Cardiac fibroblast (primary cell): ENCODE measurements at regions not wholly inside any gene's neighbourhood (a gene's known extent, or its start where the extent isn't known, plus 50 kb on each side); places are given as distances from the start of the nearest gene placed in this dataset.
A peak's percentile ranks its signal among the peaks of the same experiment; 100 is the strongest.

Experiments
- DNase-seq, 2 donors: peaks; one replicate each; pipeline versions ENCODE4 v3.0.0 to v3.0.0-alpha.2; 2010; ENCODE audit warnings: low read depth in 2 of 2
- H3K4me3 ChIP-seq, 2 donors: replicated peaks in 1 of 2; 1 replicate in 1 of 2; 2 replicates in 1 of 2; pipeline ENCODE4 v1.5.1; 2011; ENCODE audit warnings: low read depth in 2 of 2, low read length in 2 of 2, mild to moderate bottlenecking in 2 of 2, moderate library complexity in 1 of 2
- TF ChIP-seq, protein P1 (sequence below): IDR thresholded peaks from one replicate; pipeline ENCODE4 v1.5.1; 2011; ENCODE audit warnings: low read depth, mild to moderate bottlenecking, low read length, inconsistent platforms

DNA sequence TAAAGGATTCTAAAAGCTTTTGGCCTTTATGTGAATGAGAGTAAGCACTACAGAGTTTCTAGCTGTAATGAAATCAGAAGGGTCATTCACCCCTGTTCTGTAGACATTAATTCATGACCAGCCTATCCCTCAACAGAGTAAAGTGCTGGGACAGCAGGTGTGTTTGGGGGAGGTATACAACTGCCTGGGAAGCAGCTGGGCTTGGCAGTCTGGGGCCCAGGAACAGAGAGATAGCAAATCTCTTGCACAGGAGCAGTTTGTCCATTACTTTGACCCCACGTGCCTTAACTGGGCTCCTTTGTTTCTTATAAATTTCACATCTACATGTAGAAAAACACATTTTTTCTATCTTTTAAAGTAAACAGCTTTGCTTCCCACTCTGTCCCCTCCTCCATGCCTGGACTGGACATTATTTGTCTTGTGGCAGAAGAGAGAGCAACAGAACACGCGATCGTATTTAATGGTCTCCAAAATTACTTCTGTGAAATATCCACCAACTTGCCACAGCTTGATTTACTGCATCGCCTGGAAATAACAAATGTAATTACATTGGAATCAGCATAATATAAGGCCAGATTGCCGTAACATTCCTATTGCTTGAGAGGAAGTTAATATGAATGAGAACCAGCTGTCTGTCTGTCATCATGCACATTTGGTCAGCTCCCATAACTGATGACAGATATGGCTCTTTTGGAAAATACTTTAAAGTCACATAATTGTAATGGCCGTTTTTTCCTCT lies 263.8 kb downstream of the RBM43 start:
- TF ChIP-seq, protein P1, sequence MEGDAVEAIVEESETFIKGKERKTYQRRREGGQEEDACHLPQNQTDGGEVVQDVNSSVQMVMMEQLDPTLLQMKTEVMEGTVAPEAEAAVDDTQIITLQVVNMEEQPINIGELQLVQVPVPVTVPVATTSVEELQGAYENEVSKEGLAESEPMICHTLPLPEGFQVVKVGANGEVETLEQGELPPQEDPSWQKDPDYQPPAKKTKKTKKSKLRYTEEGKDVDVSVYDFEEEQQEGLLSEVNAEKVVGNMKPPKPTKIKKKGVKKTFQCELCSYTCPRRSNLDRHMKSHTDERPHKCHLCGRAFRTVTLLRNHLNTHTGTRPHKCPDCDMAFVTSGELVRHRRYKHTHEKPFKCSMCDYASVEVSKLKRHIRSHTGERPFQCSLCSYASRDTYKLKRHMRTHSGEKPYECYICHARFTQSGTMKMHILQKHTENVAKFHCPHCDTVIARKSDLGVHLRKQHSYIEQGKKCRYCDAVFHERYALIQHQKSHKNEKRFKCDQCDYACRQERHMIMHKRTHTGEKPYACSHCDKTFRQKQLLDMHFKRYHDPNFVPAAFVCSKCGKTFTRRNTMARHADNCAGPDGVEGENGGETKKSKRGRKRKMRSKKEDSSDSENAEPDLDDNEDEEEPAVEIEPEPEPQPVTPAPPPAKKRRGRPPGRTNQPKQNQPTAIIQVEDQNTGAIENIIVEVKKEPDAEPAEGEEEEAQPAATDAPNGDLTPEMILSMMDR, result no peak
- no peak overlapping the region for H3K4me3 ChIP-seq
- no peak for DNase-seq

DNA sequence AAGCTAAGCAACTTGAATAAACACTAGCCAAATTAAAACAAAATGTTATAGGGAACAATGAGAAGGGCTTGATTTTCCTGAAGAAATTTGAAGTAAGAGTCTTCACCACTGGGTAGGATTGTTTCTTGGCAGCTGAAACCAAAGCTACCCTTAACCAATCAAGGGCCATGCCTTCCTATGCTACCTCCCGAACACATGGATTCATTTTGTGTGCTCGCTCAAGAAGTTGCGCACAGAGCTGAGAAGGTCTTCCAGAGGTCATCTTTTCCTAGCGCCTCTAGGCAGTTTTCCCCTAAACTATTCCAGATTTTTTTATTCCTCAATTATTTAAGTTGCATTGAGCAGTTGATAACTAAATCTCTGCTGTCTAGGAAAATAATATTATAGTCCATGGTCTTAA lies 264.6 kb downstream of the RBM43 start:
- no peak overlapping the region for H3K4me3 ChIP-seq
- TF ChIP-seq, protein P1, result no peak
- no peak for DNase-seq

DNA sequence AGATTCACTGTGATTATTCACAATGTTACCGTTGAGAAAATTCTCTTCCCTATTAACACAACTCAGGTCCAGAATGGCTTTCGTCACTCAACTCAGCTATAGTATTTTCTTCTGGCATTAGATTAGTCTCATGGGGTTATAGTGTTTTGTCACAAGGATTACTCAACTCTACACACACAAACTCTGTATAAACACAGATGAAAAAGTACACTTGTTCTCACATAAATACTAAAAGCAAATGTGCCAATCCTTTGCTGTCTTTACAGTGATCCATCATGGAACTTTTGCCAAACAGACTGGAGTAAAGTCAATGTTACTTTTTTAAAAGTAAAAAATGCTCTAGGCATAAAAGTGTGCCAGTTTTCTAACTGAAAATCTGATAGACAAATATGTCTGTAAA lies 267.6 kb downstream of the RBM43 start:
- TF ChIP-seq, protein P1, result no peak
- peak; percentile 89 to 91 for DNase-seq
- H3K4me3 ChIP-seq, result no peak overlapping the region

DNA sequence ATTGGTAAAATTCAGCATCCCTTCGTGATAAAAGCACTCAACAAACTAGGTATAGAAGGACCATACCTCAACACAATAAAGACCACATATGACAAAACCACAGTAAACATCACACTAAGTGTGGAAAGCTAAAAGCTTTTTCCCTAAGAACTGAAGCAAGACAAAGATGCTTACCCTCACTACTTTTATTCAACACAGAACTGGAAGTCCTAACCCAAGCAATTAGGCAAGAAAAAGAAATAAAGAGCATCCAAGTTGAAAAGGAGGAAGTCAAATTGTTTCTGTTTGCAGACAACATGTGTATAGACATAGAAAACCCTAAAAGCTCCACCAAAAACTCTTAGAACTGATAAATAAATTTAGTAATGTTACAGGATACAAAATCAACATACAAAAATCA lies 271.7 kb downstream of the RBM43 start:
- H3K4me3 ChIP-seq, result no peak overlapping the region
- no peak for DNase-seq
- TF ChIP-seq, protein P1, result no peak

DNA sequence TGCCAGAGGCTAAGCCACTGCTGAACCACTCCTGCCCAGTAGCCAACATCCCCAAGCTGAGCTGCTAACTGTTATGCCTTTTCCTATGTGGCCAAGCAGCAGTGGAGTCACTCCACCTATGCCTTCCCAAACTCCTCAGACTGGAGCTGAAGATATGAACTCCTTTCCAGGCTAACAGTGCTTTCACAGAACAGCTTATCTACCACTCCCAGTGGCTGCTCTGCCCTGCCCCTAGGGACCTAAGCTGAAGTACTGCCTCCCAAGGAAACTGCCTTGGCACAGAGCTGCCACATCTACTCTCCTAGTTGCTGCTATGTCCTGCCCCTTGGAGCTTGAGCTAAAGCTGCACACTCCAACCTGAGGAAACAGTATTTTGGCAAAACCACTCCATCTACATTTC lies 275.9 kb downstream of the RBM43 start:
- DNase-seq, result no peak
- TF ChIP-seq, protein P1, result no peak
- H3K4me3 ChIP-seq, result no peak overlapping the region

DNA sequence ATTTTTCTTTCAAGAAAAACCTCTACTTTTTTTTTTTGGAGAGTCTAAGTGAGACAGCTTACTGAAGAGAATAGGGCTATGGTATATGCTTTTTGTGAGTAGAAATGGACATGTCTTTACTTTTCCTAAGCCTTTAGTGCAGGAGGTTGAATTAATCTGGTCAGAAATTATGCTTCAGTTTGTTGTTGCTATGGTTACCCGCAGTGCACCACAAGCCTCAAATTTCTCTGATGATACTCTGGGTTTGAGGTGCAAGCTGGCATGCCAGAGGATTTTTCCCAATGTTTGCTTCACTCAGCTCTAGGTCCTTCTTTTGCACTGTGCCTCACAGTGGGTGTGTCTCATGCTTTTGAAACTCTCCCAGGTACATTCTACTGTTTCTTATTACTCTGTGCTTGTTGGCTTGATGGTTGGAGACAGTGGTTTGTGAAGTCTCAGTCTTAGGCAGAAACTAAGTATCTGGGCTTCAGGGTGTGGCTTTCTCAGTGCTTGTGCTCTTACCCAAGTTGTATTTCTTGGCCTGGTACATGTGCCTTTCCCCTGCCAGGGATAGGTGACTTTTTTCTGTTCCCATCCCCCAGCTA lies 278.3 kb downstream of the RBM43 start:
- DNase-seq, result no peak
- no peak overlapping the region for H3K4me3 ChIP-seq
- TF ChIP-seq, protein P1, result no peak
